Caco-2 (cell line): ENCODE measurements at regions not wholly inside any gene's neighbourhood (a gene's known extent, or its start where the extent isn't known, plus 50 kb on each side); places are given as distances from the start of the nearest gene placed in this dataset.

ENCODE experiments used
- BruUV-seq: library from RNA; stranded (reverse); fragments of 400-500 nt; replicated peaks from 2 replicates; lab custom pipeline; 2021; lab: Mats Ljungman, UMichigan
- CTCF ChIA-PET: fragments of 300-600 bp; sonication (Branson Sonifier 250); formaldehyde crosslinking; loops from one replicate; lab custom pipeline; 2022; ENCODE audit warnings: antibody characterized with exemption; lab: Charles Lee
- POLR2A ChIA-PET: fragments of 300-600 bp; sonication (Branson Sonifier 250); formaldehyde crosslinking; loops from one replicate; lab custom pipeline; 2022; ENCODE audit warnings: antibody characterized with exemption; lab: Charles Lee
- DNase-seq, 2 experiments: peaks; one replicate each; pipeline versions ENCODE4 v3.0.0 to v3.0.0-alpha.2; 2020 to 2022
- H3K27me3 ChIP-seq: replicated peaks from 2 replicates; pipeline ENCODE4 v1.6.0; 2011; ENCODE audit warnings: low read length; ENCODE audit not compliant: control insufficient read depth, insufficient read depth
- H3K36me3 ChIP-seq: 2 replicates; pipeline ENCODE4 v1.5.1; 2011; ENCODE audit warnings: low read length; ENCODE audit not compliant: control insufficient read depth, insufficient read depth
- H3K4me1 ChIP-seq: fragments of 250-450 bp; sonication (Bioruptor Pico); 2 replicates; pipeline ENCODE4 v1.5.1; 2020; ENCODE audit warnings: mild to moderate bottlenecking
- H3K4me3 ChIP-seq: 2 replicates; pipeline ENCODE4 v1.5.1; 2011; ENCODE audit warnings: low read depth, mild to moderate bottlenecking, control low read depth, low read length
- H3K9me3 ChIP-seq: fragments of 250-450 bp; sonication (Bioruptor Pico); 2 replicates; pipeline ENCODE4 v1.5.1; 2020; ENCODE audit warnings: mild to moderate bottlenecking, moderate library complexity
- H3K27ac Mint-ChIP-seq: one replicate; pipeline ENCODE4 v1.8.0; 2022; ENCODE audit warnings: mixed read lengths; ENCODE audit not compliant: unreplicated experiment
- H3K27me3 Mint-ChIP-seq: one replicate; pipeline ENCODE4 v1.8.0; 2022; ENCODE audit warnings: mixed read lengths; ENCODE audit not compliant: insufficient read depth, unreplicated experiment
- H3K36me3 Mint-ChIP-seq: one replicate; pipeline ENCODE4 v1.8.0; 2022; ENCODE audit warnings: mild to moderate bottlenecking, mixed read lengths; ENCODE audit not compliant: insufficient read depth, unreplicated experiment
- H3K4me1 Mint-ChIP-seq: one replicate; pipeline ENCODE4 v1.8.0; 2022; ENCODE audit warnings: low read depth, mixed read lengths; ENCODE audit not compliant: unreplicated experiment
- H3K4me3 Mint-ChIP-seq: one replicate; pipeline ENCODE4 v1.8.0; 2022; ENCODE audit warnings: mild to moderate bottlenecking, moderate library complexity, mixed read lengths; ENCODE audit not compliant: unreplicated experiment
- H3K9me3 Mint-ChIP-seq: one replicate; pipeline ENCODE4 v1.8.0; 2022; ENCODE audit warnings: mixed read lengths; ENCODE audit not compliant: unreplicated experiment
- intact Hi-C: fragments of 100-400 bp; cut with micrococcal nuclease; formaldehyde crosslinking; loops from one replicate; pipeline ENCODE4 v1.10.0; 2022; ENCODE audit not compliant: unreplicated experiment
- TF ChIP-seq, protein P1 (sequence below), 2 experiments: fragments of 200-600 bp in 1 of 2; IDR thresholded peaks; 1 replicate in 1 of 2; 2 replicates in 1 of 2; pipeline versions ENCODE4 v1.5.1 to v1.8.0; 2011 to 2022; ENCODE audit warnings: antibody characterized with exemption in 1 of 2, control low read depth in 1 of 2, inconsistent platforms in 1 of 2, low read depth in 1 of 2, low read length in 1 of 2, mild to moderate bottlenecking in 1 of 2, moderate library complexity in 1 of 2; ENCODE audit not compliant: insufficient read depth in 1 of 2, severe bottlenecking in 1 of 2, unreplicated experiment in 1 of 2

DNA sequence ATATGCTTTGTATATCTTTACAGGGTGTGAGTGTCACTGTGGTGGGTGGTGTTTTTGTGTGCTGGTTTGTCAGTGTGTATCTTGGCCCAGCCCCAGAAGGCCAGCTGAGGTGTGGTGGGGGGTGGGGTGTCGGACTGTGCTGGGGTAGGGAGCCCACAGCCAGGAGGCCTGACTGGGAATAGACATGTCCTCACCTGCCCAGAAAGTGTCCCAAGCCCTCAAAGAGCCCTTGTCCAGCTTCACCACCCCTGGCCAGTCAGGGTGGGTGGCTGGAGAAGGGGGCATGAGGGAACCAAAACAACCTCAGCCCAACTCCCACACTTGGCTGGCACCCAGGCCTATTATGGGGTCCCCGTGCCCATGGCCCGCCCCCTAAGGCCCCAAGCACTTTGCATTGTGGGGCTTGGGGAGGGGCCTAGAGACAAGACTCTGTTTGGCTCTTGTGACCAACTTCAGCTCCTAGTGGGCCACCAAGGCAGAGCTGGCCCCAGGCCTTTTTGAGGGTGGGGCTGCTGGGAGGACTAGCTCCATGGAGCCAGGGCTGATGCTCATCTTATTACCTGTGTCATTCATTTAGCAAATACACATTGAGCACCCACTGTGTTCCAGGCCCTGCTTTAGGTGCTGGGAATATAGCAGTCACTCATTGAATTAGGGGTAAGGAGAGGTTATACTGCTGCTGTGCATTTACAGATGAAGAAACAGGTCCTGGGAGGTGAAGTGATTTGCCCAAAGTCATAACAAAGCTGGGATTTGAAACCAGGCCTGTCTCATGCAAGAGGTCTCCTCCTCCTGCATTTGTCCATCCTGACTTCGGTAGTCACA lies 56.2 kb upstream of the PSD2 start:
- no peaks in the 10 kb centered on the region for H3K27me3 ChIP-seq
- H3K36me3 ChIP-seq, result no peaks in the 10 kb centered on the region
- no TSS peak for BruUV-seq
- Mint-ChIP-seq H3K4me3 (no peak overlapping the region), H3K27me3 (no peaks in the 10 kb centered on the region), H3K27ac (no peak overlapping the region), H3K4me1 (peaks cover 16% of the 10 kb centered on the region), H3K36me3 (peaks cover 7% of the 10 kb centered on the region), H3K9me3 (no peaks in the 10 kb centered on the region)
- intact Hi-C loops, result no loop called here
- DNase-seq, result no peak
- TF ChIP-seq, protein P1, sequence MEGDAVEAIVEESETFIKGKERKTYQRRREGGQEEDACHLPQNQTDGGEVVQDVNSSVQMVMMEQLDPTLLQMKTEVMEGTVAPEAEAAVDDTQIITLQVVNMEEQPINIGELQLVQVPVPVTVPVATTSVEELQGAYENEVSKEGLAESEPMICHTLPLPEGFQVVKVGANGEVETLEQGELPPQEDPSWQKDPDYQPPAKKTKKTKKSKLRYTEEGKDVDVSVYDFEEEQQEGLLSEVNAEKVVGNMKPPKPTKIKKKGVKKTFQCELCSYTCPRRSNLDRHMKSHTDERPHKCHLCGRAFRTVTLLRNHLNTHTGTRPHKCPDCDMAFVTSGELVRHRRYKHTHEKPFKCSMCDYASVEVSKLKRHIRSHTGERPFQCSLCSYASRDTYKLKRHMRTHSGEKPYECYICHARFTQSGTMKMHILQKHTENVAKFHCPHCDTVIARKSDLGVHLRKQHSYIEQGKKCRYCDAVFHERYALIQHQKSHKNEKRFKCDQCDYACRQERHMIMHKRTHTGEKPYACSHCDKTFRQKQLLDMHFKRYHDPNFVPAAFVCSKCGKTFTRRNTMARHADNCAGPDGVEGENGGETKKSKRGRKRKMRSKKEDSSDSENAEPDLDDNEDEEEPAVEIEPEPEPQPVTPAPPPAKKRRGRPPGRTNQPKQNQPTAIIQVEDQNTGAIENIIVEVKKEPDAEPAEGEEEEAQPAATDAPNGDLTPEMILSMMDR (IDR thresholded peaks at IDR 0.05; ENCODE audit: insufficient read depth in 1 of 2, low read depth in 1 of 2, low read length in 1 of 2, severe bottlenecking in 1 of 2, unreplicated experiment in 1 of 2), result no peak
- POLR2A ChIA-PET, result no interaction called here
- no peaks in the 10 kb centered on the region for H3K9me3 ChIP-seq
- CTCF ChIA-PET, result interaction anchor here (0.7 kb wide), 1 partner anchor 229 kb away, joined by 5 read pairs; no protein-coding TSS in a partner anchor
- H3K4me1 ChIP-seq, result peaks cover 5% of the 10 kb centered on the region; the same call in 1 of the 2 replicates
- H3K4me3 ChIP-seq, result no peak overlapping the region

DNA sequence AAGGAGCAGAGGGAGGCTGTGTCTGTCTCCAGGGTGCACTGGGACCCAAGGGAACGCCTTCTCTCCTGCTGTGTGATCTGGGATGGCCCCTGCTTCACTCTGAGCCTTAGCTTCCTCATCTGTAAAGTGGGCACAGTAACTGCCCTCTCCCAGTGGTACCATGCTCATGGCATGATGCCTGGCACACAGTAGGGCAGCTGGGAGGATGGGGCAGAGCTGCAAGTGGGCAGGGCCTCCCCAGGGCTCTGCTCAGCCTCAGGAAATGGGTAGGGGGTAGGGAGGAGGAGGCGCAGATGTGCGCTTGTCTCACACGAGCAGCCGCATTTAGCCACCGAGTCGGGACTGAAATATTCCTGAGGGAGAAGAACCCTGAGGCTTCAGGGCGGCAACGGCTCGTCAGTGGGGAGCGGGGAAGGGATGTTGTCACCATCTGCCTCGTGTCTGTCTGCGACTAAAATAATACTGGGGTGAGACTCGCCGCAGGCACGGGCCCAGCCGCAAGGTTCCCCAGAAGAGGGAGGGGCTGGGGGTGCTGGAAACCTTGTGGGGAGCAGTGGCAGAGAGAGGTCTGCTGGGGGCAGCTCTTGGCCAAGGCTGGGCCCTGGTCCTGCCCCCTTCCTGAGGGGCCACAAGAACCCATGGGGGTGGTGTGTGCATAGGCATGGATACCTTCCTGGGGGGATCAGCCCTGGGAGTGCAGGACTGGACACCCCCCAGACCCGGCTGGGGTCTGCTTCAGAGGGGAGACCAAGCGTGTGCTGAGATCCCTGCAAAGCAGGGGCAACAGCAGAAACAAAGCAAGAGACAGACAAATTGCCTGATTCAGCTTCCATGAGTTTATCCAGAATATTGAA lies 55.2 kb upstream of the PSD2 start:
- no TSS peak for BruUV-seq
- Mint-ChIP-seq H3K9me3 (no peaks in the 10 kb centered on the region), H3K27me3 (no peaks in the 10 kb centered on the region), H3K4me3 (no peak overlapping the region), H3K27ac (no peak overlapping the region), H3K36me3 (peaks cover 7% of the 10 kb centered on the region), H3K4me1 (peaks cover 16% of the 10 kb centered on the region)
- H3K27me3 ChIP-seq, result no peaks in the 10 kb centered on the region
- H3K9me3 ChIP-seq, result no peaks in the 10 kb centered on the region
- no peak for DNase-seq
- H3K36me3 ChIP-seq, result no peaks in the 10 kb centered on the region
- intact Hi-C loops, result no loop called here
- TF ChIP-seq, protein P1 (IDR thresholded peaks at IDR 0.05; ENCODE audit: insufficient read depth in 1 of 2, low read depth in 1 of 2, low read length in 1 of 2, severe bottlenecking in 1 of 2, unreplicated experiment in 1 of 2), result no peak
- POLR2A ChIA-PET, result no interaction called here
- H3K4me1 ChIP-seq, result peaks cover 10% of the 10 kb centered on the region
- H3K4me3 ChIP-seq, result no peak overlapping the region
- CTCF ChIA-PET, result interaction anchor here (0.7 kb wide), 1 partner anchor 228 kb away, joined by 5 read pairs; no protein-coding TSS in a partner anchor

DNA sequence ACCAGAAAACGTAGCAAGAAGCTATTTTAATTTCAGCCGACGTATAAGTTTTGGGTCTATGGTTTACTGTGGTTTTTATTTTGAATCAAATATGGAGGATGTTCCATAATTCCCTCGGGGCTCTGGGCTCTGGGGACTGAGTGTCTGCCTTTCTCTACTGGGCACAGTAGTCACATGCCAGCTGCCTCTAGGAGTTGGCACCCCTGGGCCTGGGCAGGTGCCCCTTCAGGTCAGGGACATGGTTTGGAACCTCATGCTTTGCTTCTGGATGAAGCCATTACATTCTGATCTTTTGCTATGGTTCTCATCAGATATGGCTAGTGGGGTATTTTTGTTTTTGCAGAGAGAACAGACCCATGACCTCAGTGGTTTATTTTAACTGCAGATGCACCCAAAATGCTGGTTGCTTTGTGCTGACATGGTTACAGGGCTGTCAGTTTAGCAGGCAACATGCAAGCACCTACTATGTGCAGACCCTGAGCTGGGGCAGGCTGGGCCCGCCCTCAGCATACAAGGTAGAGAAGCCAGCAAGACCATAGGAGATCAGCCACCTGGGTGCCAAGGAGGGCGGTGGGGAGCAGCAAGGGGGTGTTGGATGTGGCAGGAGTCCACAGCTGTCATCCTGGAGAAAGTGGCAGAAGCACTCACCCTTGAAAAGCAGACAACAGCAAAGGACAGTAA lies 54.5 kb upstream of the PSD2 start:
- Histone ChIP-seq H3K9me3 (no peaks in the 10 kb centered on the region), H3K4me3 (no peak overlapping the region), H3K27me3 (no peaks in the 10 kb centered on the region), H3K4me1 (peaks cover 17% of the 10 kb centered on the region), H3K36me3 (no peaks in the 10 kb centered on the region)
- no TSS peak for BruUV-seq
- no peaks in the 10 kb centered on the region for H3K9me3 Mint-ChIP-seq
- H3K36me3 Mint-ChIP-seq, result peaks cover 10% of the 10 kb centered on the region
- TF ChIP-seq, protein P1 (IDR thresholded peaks at IDR 0.05; ENCODE audit: insufficient read depth in 1 of 2, low read depth in 1 of 2, low read length in 1 of 2, severe bottlenecking in 1 of 2, unreplicated experiment in 1 of 2), result no peak
- POLR2A ChIA-PET, result no interaction called here
- CTCF ChIA-PET, result no interaction called here
- H3K27ac Mint-ChIP-seq, result no peak overlapping the region
- intact Hi-C loops, result no loop called here
- H3K27me3 Mint-ChIP-seq, result no peaks in the 10 kb centered on the region
- H3K4me1 Mint-ChIP-seq, result peaks cover 16% of the 10 kb centered on the region
- H3K4me3 Mint-ChIP-seq, result no peak overlapping the region
- no peak for DNase-seq
